ENCODE measurements at regions not wholly inside any gene's neighbourhood (a gene's known extent, or its start where the extent isn't known, plus 50 kb on each side); places are given as distances from the start of the nearest gene placed in this dataset.

- intact Hi-C loops (cut with micrococcal nuclease; ENCODE audit: unreplicated experiment) (loop anchor here (10.0 kb wide), 1 partner anchor 392 kb away; no protein-coding TSS in a partner anchor), in situ Hi-C loops (cut with MboI) (no loop called here)
- peak overlapping the region; percentile 62 for H3K4me2 ChIP-seq (ENCODE audit: control insufficient read depth, insufficient read depth)
- no peaks in the 10 kb centered on the region for H3K36me3 ChIP-seq (ENCODE audit: control insufficient read depth in 2 of 2, insufficient read depth in 2 of 2, low read length in 1 of 2)
- WGBS (ENCODE audit: insufficient coverage, insufficient replicate concordance, low lambda C conversion rate, missing lambda C conversion rate), result 12% methylated on average over 8 of the region's 8 CpGs
- peak overlapping the region; percentile 22 for H3K27ac ChIP-seq (ENCODE audit: control insufficient read depth, insufficient read depth)
- FAIRE-seq (no peak), DNase-seq (ENCODE audit: low read depth, low spot score) (no peak), ATAC-seq (no peak; the same call in 2 of the 3 replicates)
- ChIA-PET RAD21 (ENCODE audit: unreplicated experiment) (interaction anchor here (0.9 kb wide), 1 partner anchor 29 kb away, joined by 4 read pairs; no protein-coding TSS in a partner anchor), SMC1A (ENCODE audit: uncharacterized antibody, unreplicated experiment) (interaction anchor here (1.1 to 2.7 kb wide), 2 partner anchors 28 to 1018 kb away, joined by 3 to 25 read pairs; no protein-coding TSS in a partner anchor), CTCF (interaction anchor here (1.2 to 2.9 kb wide), 5 partner anchors 9 to 1018 kb away, joined by 3 to 50 read pairs (median 3); no protein-coding TSS in a partner anchor), POLR2A (no interaction called here)
- H4K20me1 ChIP-seq (ENCODE audit: control insufficient read depth, insufficient read depth), result no peaks in the 10 kb centered on the region
- H3K4me1 ChIP-seq (ENCODE audit: control insufficient read depth, insufficient read depth, low read length), result no peaks in the 10 kb centered on the region
- peak overlapping the region; percentile 28; the same call in 1 of the 2 replicates for H3K4me3 ChIP-seq
- no peak for TF ChIP-seq CUX1 (IDR thresholded peaks at IDR 0.05; ENCODE audit: insufficient replicate concordance, low read depth, low read length)
- no peak for TF ChIP-seq PAX8 (IDR thresholded peaks at IDR 0.05)
- TF ChIP-seq STAT3 (IDR thresholded peaks at IDR 0.05; ENCODE audit: low read depth, low read length), result no peak
- no peak for TF ChIP-seq ZNF24 (IDR thresholded peaks at IDR 0.05)
- no peak for TF ChIP-seq NRF1 (conservative IDR thresholded peaks at IDR 0.05; ENCODE audit: low read depth, low read length)
- no peak for TF ChIP-seq LARP7 (IDR thresholded peaks at IDR 0.05)
- TF ChIP-seq IKZF2 (IDR thresholded peaks at IDR 0.05), result no peak
- no peak for TF ChIP-seq MXI1 (IDR thresholded peaks at IDR 0.05; ENCODE audit: low read depth, low read length)
- no peak for TF ChIP-seq ZNF274 (IDR thresholded peaks at IDR 0.05; ENCODE audit: insufficient read depth, insufficient read length)
- no peak for TF ChIP-seq WRNIP1 (IDR thresholded peaks at IDR 0.05; ENCODE audit: borderline replicate concordance, low read depth, low read length)
- no peak for TF ChIP-seq FOS (IDR thresholded peaks at IDR 0.05; ENCODE audit: borderline replicate concordance, extremely low read depth, insufficient read length)
- no peak for TF ChIP-seq E2F8 (IDR thresholded peaks at IDR 0.05; ENCODE audit: low read depth, partially characterized antibody)
- TF ChIP-seq RAD21 (IDR thresholded peaks at IDR 0.05; ENCODE audit: insufficient read depth, low read depth, low read length), result no peak
- TF ChIP-seq RELB (IDR thresholded peaks at IDR 0.05; ENCODE audit: low read depth), result no peak
- H3K27me3 ChIP-seq (replicated peaks in 1 of 2; ENCODE audit: control insufficient read depth in 2 of 2, insufficient read depth in 2 of 2, low read length in 1 of 2), result no peaks in the 10 kb centered on the region
- no peak overlapping the region for H2AFZ ChIP-seq (ENCODE audit: control insufficient read depth, low read depth, low read length)
- no peaks in the 10 kb centered on the region for H3K9me3 ChIP-seq (replicated peaks; ENCODE audit: control insufficient read depth, insufficient read depth, low read length)
- H3K79me2 ChIP-seq (ENCODE audit: control insufficient read depth, insufficient read depth, low read length), result no peaks in the 10 kb centered on the region; the same call in 1 of the 2 replicates
- no TSS peak for BruUV-seq (replicated peaks)
- H3K9ac ChIP-seq (ENCODE audit: control insufficient read depth, insufficient read depth, low read length), result peak overlapping the region; percentile 24; the same call in 1 of the 2 replicates
Measured at GRCh38 chr2:88832311-88832991, 141.0 kb downstream of the RPIA start.
